HL-60 (cell line): ENCODE measurements at regions not wholly inside any gene's neighbourhood (a gene's known extent, or its start where the extent isn't known, plus 50 kb on each side); places are given as distances from the start of the nearest gene placed in this dataset.
"Not testable (repeated sequence)": the region's sequence is repeated elsewhere in the genome, so short reads cannot be mapped to it uniquely, and the experiment has no call there.

Source experiments
- DNase-seq, 2 experiments: peaks; one replicate each; pipeline ENCODE4 v3.0.0-alpha.2; 2010 to 2020; ENCODE audit warnings: low read depth in 1 of 2, low spot score in 1 of 2
- H3K27ac ChIP-seq: fragments of 250-450 bp; sonication (Bioruptor Pico); replicated peaks from 2 replicates; pipeline ENCODE4 v1.5.1; 2020; ENCODE audit warnings: mild to moderate bottlenecking, moderate library complexity
- H3K27me3 ChIP-seq: fragments of 250-450 bp; sonication (Bioruptor Pico); 2 replicates; pipeline ENCODE4 v1.5.1; 2021; ENCODE audit warnings: mild to moderate bottlenecking, moderate library complexity; ENCODE audit not compliant: insufficient read depth, poor library complexity, severe bottlenecking
- H3K4me3 ChIP-seq: replicated peaks from 2 replicates; pipeline ENCODE4 v1.5.1; 2011; ENCODE audit warnings: mild to moderate bottlenecking, control low read depth, low read length; ENCODE audit not compliant: insufficient read depth
- GABPA ChIP-seq: IDR thresholded peaks from 2 replicates; pipeline ENCODE4 v1.6.1; 2012; ENCODE audit warnings: low read depth
- POLR2AphosphoS5 ChIP-seq: IDR thresholded peaks from 2 replicates; pipeline ENCODE4 v1.6.1; 2012; ENCODE audit warnings: low read depth
- SPI1 ChIP-seq: IDR thresholded peaks from 2 replicates; pipeline ENCODE4 v1.6.1; 2012; ENCODE audit warnings: low read depth, mild to moderate bottlenecking, borderline replicate concordance
- TF ChIP-seq, protein P1 (sequence below): IDR thresholded peaks from 2 replicates; pipeline ENCODE4 v1.6.1; 2012; ENCODE audit warnings: low read depth; ENCODE audit not compliant: insufficient replicate concordance
- TF ChIP-seq, protein P2 (sequence below): IDR thresholded peaks from one replicate; pipeline ENCODE4 v1.5.1; 2011; ENCODE audit warnings: low read length, control low read depth, inconsistent platforms; ENCODE audit not compliant: insufficient read depth

DNA sequence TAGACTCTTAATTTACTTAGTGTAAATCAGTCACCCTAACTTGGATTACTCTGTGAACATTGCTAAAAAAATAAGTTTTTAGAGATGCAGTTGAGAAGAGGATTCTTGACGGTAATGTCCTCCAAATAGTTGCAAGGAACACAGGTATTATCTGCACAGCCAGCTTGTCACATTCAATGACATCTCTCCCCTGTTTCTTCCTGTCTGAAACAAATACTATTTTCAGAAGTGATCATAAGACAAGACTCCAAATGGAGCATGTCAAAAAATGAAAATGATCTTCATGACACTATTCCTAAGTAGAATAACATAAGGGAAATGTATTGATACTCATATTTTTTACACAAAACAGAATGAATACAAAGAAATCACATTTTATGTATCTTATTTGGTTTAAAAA lies 227.9 kb upstream of the CHD1 start:
- no peak overlapping the region for H3K4me3 ChIP-seq
- DNase-seq: no peak
- H3K27ac ChIP-seq: no peak overlapping the region
- TF ChIP-seq SPI1 (no peak), GABPA (no peak), POLR2AphosphoS5 (no peak)
- TF ChIP-seq, protein P1, sequence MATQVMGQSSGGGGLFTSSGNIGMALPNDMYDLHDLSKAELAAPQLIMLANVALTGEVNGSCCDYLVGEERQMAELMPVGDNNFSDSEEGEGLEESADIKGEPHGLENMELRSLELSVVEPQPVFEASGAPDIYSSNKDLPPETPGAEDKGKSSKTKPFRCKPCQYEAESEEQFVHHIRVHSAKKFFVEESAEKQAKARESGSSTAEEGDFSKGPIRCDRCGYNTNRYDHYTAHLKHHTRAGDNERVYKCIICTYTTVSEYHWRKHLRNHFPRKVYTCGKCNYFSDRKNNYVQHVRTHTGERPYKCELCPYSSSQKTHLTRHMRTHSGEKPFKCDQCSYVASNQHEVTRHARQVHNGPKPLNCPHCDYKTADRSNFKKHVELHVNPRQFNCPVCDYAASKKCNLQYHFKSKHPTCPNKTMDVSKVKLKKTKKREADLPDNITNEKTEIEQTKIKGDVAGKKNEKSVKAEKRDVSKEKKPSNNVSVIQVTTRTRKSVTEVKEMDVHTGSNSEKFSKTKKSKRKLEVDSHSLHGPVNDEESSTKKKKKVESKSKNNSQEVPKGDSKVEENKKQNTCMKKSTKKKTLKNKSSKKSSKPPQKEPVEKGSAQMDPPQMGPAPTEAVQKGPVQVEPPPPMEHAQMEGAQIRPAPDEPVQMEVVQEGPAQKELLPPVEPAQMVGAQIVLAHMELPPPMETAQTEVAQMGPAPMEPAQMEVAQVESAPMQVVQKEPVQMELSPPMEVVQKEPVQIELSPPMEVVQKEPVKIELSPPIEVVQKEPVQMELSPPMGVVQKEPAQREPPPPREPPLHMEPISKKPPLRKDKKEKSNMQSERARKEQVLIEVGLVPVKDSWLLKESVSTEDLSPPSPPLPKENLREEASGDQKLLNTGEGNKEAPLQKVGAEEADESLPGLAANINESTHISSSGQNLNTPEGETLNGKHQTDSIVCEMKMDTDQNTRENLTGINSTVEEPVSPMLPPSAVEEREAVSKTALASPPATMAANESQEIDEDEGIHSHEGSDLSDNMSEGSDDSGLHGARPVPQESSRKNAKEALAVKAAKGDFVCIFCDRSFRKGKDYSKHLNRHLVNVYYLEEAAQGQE: no peak
- TF ChIP-seq, protein P2, sequence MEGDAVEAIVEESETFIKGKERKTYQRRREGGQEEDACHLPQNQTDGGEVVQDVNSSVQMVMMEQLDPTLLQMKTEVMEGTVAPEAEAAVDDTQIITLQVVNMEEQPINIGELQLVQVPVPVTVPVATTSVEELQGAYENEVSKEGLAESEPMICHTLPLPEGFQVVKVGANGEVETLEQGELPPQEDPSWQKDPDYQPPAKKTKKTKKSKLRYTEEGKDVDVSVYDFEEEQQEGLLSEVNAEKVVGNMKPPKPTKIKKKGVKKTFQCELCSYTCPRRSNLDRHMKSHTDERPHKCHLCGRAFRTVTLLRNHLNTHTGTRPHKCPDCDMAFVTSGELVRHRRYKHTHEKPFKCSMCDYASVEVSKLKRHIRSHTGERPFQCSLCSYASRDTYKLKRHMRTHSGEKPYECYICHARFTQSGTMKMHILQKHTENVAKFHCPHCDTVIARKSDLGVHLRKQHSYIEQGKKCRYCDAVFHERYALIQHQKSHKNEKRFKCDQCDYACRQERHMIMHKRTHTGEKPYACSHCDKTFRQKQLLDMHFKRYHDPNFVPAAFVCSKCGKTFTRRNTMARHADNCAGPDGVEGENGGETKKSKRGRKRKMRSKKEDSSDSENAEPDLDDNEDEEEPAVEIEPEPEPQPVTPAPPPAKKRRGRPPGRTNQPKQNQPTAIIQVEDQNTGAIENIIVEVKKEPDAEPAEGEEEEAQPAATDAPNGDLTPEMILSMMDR: no peak
- H3K27me3 ChIP-seq: no peaks in the 10 kb centered on the region

GRCh38 chr5:99143283-99143795 lies 214.5 kb upstream of the CHD1 start:
- not testable (repeated sequence) for DNase-seq, H3K27me3 ChIP-seq, H3K27ac ChIP-seq, H3K4me3 ChIP-seq

- TF ChIP-seq GABPA (no peak), SPI1 (no peak), POLR2AphosphoS5 (no peak)
- TF ChIP-seq, protein P1: no peak
- TF ChIP-seq, protein P2: no peak
- H3K4me3 ChIP-seq: no peak overlapping the region
- no peak for DNase-seq
- H3K27ac ChIP-seq: no peak overlapping the region
- H3K27me3 ChIP-seq: no peaks in the 10 kb centered on the region
These were observed 212.8 kb upstream of the CHD1 start for GRCh38 chr5:99141534-99142128.

DNA sequence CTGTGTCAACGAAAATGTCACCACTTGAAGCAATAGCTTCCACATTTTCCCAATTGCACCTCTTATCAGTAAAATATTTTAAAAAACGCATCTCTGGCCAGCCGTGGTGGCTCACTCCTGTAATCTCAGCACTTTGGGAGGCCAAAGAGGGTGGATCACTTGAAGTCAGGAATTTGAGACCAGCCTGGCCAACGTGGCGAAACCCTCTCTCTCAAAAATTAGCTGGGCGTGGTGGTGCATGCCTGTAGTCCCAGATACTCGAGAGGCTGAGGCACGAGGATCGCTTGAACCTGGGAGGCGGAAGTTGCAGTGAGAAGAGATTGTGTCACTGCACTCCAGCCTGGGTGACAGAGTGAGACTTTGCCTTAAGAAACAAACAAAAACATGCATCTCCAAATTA lies 210.1 kb upstream of the CHD1 start:
- no peak for DNase-seq
- H3K27ac ChIP-seq: no peak overlapping the region
- H3K4me3 ChIP-seq: no peak overlapping the region
- H3K27me3 ChIP-seq: no peaks in the 10 kb centered on the region
- TF ChIP-seq GABPA (no peak), POLR2AphosphoS5 (no peak), SPI1 (no peak)
- TF ChIP-seq, protein P1: no peak
- TF ChIP-seq, protein P2: no peak
